AG09309 (cell line): ENCODE measurements at regions not wholly inside any gene's neighbourhood (a gene's known extent, or its start where the extent isn't known, plus 50 kb on each side); places are given as distances from the start of the nearest gene placed in this dataset.

Source experiments
- DNase-seq: peaks from one replicate; pipeline ENCODE4 v3.0.0-alpha.2; 2010; ENCODE audit warnings: low read depth
- H3K4me3 ChIP-seq: 2 replicates; pipeline ENCODE4 v1.5.1; 2011; ENCODE audit warnings: mild to moderate bottlenecking, low read depth, low read length, moderate library complexity; ENCODE audit not compliant: control insufficient read depth
- TF ChIP-seq, protein P1 (sequence below): IDR thresholded peaks from 2 replicates; pipeline ENCODE4 v1.5.1; 2011; ENCODE audit warnings: mild to moderate bottlenecking, low read depth, low read length, inconsistent platforms; ENCODE audit not compliant: insufficient read depth, control insufficient read depth; ENCODE audit errors: missing control alignments

DNA sequence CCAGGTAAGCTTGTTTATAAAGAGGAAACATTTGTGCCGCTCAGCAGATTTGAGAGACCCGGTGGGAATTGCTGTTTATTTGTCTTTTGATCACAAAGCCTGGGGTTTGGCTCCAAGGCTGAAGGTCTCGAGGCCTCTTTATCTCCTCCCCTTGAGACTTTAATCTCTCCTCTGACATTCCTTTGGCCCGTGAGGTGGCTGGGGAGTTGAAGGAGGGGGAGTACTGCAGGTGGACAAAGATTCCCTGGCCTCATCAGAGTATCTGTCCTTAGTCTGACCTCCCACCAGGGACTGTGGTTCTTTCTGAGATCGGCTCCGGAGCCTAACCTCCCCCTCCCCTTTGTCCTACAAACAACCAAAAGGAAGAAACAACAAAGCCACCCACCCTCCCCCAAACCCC, 216.5 kb downstream of the MID1IP1 start:
- TF ChIP-seq, protein P1, sequence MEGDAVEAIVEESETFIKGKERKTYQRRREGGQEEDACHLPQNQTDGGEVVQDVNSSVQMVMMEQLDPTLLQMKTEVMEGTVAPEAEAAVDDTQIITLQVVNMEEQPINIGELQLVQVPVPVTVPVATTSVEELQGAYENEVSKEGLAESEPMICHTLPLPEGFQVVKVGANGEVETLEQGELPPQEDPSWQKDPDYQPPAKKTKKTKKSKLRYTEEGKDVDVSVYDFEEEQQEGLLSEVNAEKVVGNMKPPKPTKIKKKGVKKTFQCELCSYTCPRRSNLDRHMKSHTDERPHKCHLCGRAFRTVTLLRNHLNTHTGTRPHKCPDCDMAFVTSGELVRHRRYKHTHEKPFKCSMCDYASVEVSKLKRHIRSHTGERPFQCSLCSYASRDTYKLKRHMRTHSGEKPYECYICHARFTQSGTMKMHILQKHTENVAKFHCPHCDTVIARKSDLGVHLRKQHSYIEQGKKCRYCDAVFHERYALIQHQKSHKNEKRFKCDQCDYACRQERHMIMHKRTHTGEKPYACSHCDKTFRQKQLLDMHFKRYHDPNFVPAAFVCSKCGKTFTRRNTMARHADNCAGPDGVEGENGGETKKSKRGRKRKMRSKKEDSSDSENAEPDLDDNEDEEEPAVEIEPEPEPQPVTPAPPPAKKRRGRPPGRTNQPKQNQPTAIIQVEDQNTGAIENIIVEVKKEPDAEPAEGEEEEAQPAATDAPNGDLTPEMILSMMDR = no peak

DNA sequence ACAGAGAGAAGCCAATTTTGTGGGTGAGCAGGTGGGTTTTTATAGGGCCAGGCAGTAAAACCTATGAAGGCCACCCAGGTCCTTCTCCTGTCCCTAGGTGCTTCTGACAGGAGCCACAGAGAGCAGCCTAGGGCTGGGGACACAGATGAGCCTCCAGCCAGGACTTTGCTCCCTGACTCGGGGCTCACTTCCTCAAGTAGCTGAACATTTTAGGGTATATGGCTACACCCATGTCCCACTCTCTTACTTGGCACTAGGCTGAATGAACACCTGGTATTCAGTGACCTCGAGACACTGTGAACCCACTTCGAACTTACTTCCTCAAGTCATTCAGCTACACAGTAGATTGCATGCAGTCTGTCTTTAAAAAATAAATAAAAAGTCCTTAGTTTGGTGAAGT, 217.3 kb downstream of the MID1IP1 start:
- no peak for DNase-seq
- H3K4me3 ChIP-seq = no peak overlapping the region
- TF ChIP-seq, protein P1 = no peak

More for the DNA sequence above, 216.5 kb downstream of the MID1IP1 start:
- no peak for DNase-seq
- no peak overlapping the region for H3K4me3 ChIP-seq

DNA sequence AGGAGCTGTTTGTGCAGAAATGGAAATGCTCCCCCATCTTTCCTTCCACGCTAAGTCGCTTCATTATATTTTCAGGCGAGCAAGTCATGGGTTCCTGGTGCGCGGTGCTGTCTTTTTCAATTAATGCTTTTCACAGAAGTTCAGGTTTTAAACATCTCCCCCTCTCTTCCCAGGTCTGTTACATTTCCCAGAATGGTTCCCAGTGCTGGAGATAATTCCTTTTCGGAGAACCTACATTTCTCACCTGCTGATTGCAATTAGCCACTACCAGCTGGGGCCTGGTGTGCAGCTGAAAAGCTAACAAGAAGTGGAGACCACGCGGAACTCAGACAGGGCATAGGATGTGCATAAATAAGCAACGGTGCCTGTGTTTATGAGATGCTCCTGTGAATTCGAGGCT, 217.8 kb downstream of the MID1IP1 start:
- TF ChIP-seq, protein P1 = no peak
- no peak overlapping the region for H3K4me3 ChIP-seq
- DNase-seq = no peak

DNA sequence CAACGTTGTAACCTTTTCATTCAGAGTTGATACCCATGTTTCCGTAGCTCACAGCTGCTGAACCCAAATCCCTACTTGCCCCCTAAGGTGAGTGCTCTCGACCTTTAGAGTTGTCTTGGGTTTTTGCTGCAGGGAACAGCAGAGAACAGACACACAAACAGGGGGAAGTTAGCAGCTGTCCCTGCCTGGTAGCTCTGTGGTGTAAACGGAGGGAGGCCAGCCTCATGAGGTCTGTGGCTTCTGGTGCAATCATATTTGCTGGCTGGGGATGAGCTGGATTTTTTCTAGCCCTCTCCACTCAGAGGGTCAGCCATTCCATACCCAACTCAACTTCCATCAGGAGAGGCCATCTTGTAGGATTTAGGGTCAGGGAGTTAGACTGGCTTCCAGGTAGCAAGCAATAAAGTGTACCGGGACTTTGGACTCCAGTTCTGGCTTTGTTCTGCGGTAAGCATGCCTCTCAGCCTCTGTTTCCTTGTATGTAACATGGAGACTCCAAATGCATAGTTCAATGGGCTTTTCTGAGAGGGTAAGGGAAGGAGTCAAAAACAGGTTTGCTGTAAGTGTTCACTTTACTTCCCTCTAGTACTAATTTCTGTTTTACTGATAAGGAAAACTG, 218.9 kb downstream of the MID1IP1 start:
- DNase-seq = no peak
- no peak overlapping the region for H3K4me3 ChIP-seq
- TF ChIP-seq, protein P1 = no peak

DNA sequence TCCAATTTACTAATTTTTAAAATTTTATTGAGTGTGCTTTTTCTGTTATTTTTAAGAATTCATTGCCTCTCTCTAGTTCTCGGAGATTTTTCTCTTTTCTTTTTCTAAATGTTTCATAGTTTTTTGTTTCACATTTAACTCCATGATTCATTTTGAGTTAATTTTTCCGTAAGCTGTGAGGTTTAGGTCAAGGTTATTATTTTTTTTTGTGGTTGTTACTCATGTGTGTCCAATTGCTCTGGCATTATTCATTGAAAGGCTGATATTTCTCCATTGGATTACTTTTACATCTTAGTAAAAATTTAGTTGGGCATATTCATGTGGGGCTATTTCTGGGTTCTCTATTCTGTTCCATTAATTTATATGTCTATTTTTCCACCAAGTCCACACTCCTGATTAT, 220.8 kb downstream of the MID1IP1 start:
- no peak for DNase-seq
- H3K4me3 ChIP-seq = no peak overlapping the region
- TF ChIP-seq, protein P1 = no peak

DNA sequence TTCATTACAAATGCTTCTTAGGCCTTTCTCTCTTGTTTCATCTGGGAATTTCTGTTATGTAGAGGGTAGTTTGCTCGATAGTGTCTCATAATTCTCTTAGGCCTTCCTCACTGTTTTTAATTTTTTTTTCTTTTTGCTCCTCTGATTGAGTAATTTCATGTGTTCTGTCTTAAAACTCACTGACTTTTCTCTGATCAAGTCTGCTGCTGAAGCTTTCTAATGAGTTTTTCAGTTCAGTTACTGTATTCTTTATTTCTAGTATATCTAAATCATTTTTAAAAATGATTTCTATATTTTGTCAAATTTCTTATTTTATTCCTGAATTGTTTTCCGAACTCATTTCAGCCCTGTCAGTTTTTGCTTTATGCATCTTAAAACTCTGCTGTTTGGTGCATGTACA, 228.0 kb downstream of the MID1IP1 start:
- DNase-seq = no peak
- TF ChIP-seq, protein P1 = no peak
- H3K4me3 ChIP-seq = no peak overlapping the region
